Aorta (tissue), 5 donors: ENCODE measurements at regions not wholly inside any gene's neighbourhood (a gene's known extent, or its start where the extent isn't known, plus 50 kb on each side); places are given as distances from the start of the nearest gene placed in this dataset.

Experiments used
- ATAC-seq: fragments of 200-7000 bp; cut with Tn5 transposase; one replicate; pipeline ENCODE4 v1.9.1; 2022; ENCODE audit warnings: moderate library complexity; ENCODE audit not compliant: low FRiP score
- DNase-seq, 2 donors: peaks; one replicate each; pipeline ENCODE4 v3.0.0-alpha.2; 2020
- H3K27ac ChIP-seq, 2 donors: one replicate each; pipeline ENCODE4 v1.5.1; 2013; ENCODE audit warnings: low read length in 2 of 2, mild to moderate bottlenecking in 2 of 2, moderate library complexity in 2 of 2, control low read depth in 1 of 2, inconsistent platforms in 1 of 2, low read depth in 1 of 2
- H3K27me3 ChIP-seq, 2 donors: one replicate each; pipeline ENCODE4 v1.6.1; 2013; ENCODE audit warnings: control low read depth in 1 of 2, low read length in 1 of 2, mild to moderate bottlenecking in 1 of 2, moderate library complexity in 1 of 2; ENCODE audit not compliant: insufficient read depth in 2 of 2, control insufficient read depth in 1 of 2
- H3K36me3 ChIP-seq, 2 donors: one replicate each; pipeline ENCODE4 v1.6.1; 2013; ENCODE audit warnings: control low read depth in 1 of 2, low read length in 1 of 2, mild to moderate bottlenecking in 1 of 2; ENCODE audit not compliant: insufficient read depth in 2 of 2, control insufficient read depth in 1 of 2
- H3K4me1 ChIP-seq, 2 donors: one replicate each; pipeline ENCODE4 v1.6.1; 2013; ENCODE audit warnings: low read length in 2 of 2, control low read depth in 1 of 2, mild to moderate bottlenecking in 1 of 2, moderate library complexity in 1 of 2; ENCODE audit not compliant: insufficient read depth in 2 of 2, control insufficient read depth in 1 of 2
- H3K4me3 ChIP-seq, 2 donors: one replicate each; pipeline ENCODE4 v1.5.1; 2013; ENCODE audit warnings: low read length in 2 of 2, control low read depth in 1 of 2, mild to moderate bottlenecking in 1 of 2
- H3K9me3 ChIP-seq: one replicate; pipeline ENCODE4 v1.6.1; 2013; ENCODE audit warnings: mild to moderate bottlenecking, low read length; ENCODE audit not compliant: control insufficient read depth
- WGBS, 2 donors: extraction: QIAGEN DNeasy Blood & Tissue Kit; methylation state at CpG; one replicate each; pipeline ENCODE4 v1.1.7; 2013; 5-methylcytosine and 5-hydroxymethylcytosine counted together
- intact Hi-C, 2 donors: fragments of 100-400 bp; cut with DNase I; formaldehyde crosslinking; loops; one replicate each; pipeline versions ENCODE4 v1.14.2 to v1.15.0; 2022
- donor health status: healthy with polysubstance abuse.
- donor health status: Bipolar disorder and iron deficiency.
- donor health status: DM: no; HTN: no; CAD: no.
- donor health status: DM: no; HTN: no; CAD: no.
- donor health status: DM: yes; HTN: yes; CAD: no.

GRCh38 chr13:58597552-58597951 lies 966.0 kb downstream of the PCDH17 start:
- H3K4me1 ChIP-seq = no peaks in the 10 kb centered on the region
- intact Hi-C loops = no loop called here
- no peak overlapping the region for H3K4me3 ChIP-seq
- H3K9me3 ChIP-seq = no peaks in the 10 kb centered on the region
- DNase-seq (no peak), ATAC-seq (no peak)
- H3K36me3 ChIP-seq = no peaks in the 10 kb centered on the region
- WGBS, 2 donors = 90 to 93% methylated on average over 2 of the region's 2 CpGs
- no peaks in the 10 kb centered on the region for H3K27me3 ChIP-seq
- H3K27ac ChIP-seq = no peak overlapping the region

GRCh38 chr13:58598241-58598640 lies 966.7 kb downstream of the PCDH17 start:
- 69 to 72% methylated on average over 2 of the region's 2 CpGs for WGBS, 2 donors

GRCh38 chr13:58611117-58611516 lies 979.6 kb downstream of the PCDH17 start:
- ATAC-seq (no peak), DNase-seq (no peak)
- no peak overlapping the region for H3K27ac ChIP-seq
- peaks cover 2% of the 10 kb centered on the region for H3K9me3 ChIP-seq
- WGBS, 2 donors = 92 to 94% methylated on average over 11 of the region's 11 CpGs
- intact Hi-C loops = no loop called here
- no peaks in the 10 kb centered on the region for H3K36me3 ChIP-seq
- H3K4me3 ChIP-seq = no peak overlapping the region
- no peaks in the 10 kb centered on the region for H3K4me1 ChIP-seq
- no peaks in the 10 kb centered on the region for H3K27me3 ChIP-seq

More at GRCh38 chr13:58598241-58598640, 966.7 kb downstream of the PCDH17 start:
- ATAC-seq = no peak
- intact Hi-C loops = no loop called here
- H3K27ac ChIP-seq = no peak overlapping the region
- no peaks in the 10 kb centered on the region for H3K27me3 ChIP-seq
- DNase-seq = no peak
- H3K36me3 ChIP-seq = no peaks in the 10 kb centered on the region
- no peak overlapping the region for H3K4me3 ChIP-seq
- no peaks in the 10 kb centered on the region for H3K4me1 ChIP-seq
- no peaks in the 10 kb centered on the region for H3K9me3 ChIP-seq

GRCh38 chr13:58617880-58618665 lies 986.5 kb downstream of the PCDH17 start:
- 33 to 52% methylated on average over 3 of the region's 3 CpGs for WGBS, 2 donors

GRCh38 chr13:58619396-58620113 lies 988.0 kb downstream of the PCDH17 start:
- no peaks in the 10 kb centered on the region for H3K9me3 ChIP-seq

More at GRCh38 chr13:58617880-58618665, 986.5 kb downstream of the PCDH17 start:
- H3K4me3 ChIP-seq = no peak overlapping the region
- intact Hi-C loops = no loop called here
- H3K9me3 ChIP-seq = no peaks in the 10 kb centered on the region
- DNase-seq = no peak
- ATAC-seq = no peak
- H3K27me3 ChIP-seq = no peaks in the 10 kb centered on the region
- no peaks in the 10 kb centered on the region for H3K36me3 ChIP-seq
- no peak overlapping the region for H3K27ac ChIP-seq
- H3K4me1 ChIP-seq = no peaks in the 10 kb centered on the region

GRCh38 chr13:58620176-58620575 lies 988.6 kb downstream of the PCDH17 start:
- no peak for ATAC-seq
- WGBS, 2 donors = 58 to 73% methylated on average over 2 of the region's 2 CpGs
- H3K27ac ChIP-seq = no peak overlapping the region
- no peak for DNase-seq
- H3K36me3 ChIP-seq = no peaks in the 10 kb centered on the region
- intact Hi-C loops = no loop called here
- no peaks in the 10 kb centered on the region for H3K4me1 ChIP-seq
- no peak overlapping the region for H3K4me3 ChIP-seq
- no peaks in the 10 kb centered on the region for H3K27me3 ChIP-seq
- H3K9me3 ChIP-seq = no peaks in the 10 kb centered on the region

More at GRCh38 chr13:58619396-58620113, 988.0 kb downstream of the PCDH17 start:
- Histone ChIP-seq H3K4me1 (no peaks in the 10 kb centered on the region), H3K27me3 (no peaks in the 10 kb centered on the region), H3K36me3 (no peaks in the 10 kb centered on the region), H3K27ac (no peak overlapping the region), H3K4me3 (no peak overlapping the region)
- WGBS, 2 donors = 45 to 64% methylated on average over 5 of the region's 5 CpGs
- no peak for ATAC-seq
- DNase-seq = no peak
- intact Hi-C loops = no loop called here

- Histone ChIP-seq H3K4me1 (no peaks in the 10 kb centered on the region), H3K27ac (no peak overlapping the region), H3K27me3 (no peaks in the 10 kb centered on the region), H3K36me3 (no peaks in the 10 kb centered on the region), H3K9me3 (no peaks in the 10 kb centered on the region), H3K4me3 (no peak overlapping the region)
- ATAC-seq (no peak), DNase-seq (peak in 1 of 2 donors; percentile 56)
- WGBS, 2 donors = 84 to 86% methylated on average over 3 of the region's 3 CpGs
- intact Hi-C loops = no loop called here
Observed at GRCh38 chr13:58625703-58626389, 994.3 kb downstream of the PCDH17 start.

GRCh38 chr13:58630794-58631193 lies 999.2 kb downstream of the PCDH17 start:
- Histone ChIP-seq H3K27ac (no peak overlapping the region), H3K36me3 (no peaks in the 10 kb centered on the region), H3K4me3 (no peak overlapping the region), H3K27me3 (no peaks in the 10 kb centered on the region), H3K9me3 (no peaks in the 10 kb centered on the region), H3K4me1 (no peaks in the 10 kb centered on the region)
- intact Hi-C loops = no loop called here
- ATAC-seq (no peak), DNase-seq (no peak)
- 46 to 80% methylated on average over 1 of the region's 1 CpG for WGBS, 2 donors
